ENCODE measurements at regions not wholly inside any gene's neighbourhood (a gene's known extent, or its start where the extent isn't known, plus 50 kb on each side); places are given as distances from the start of the nearest gene placed in this dataset.

GRCh38 chr2:182504903-182505302, 78.1 kb upstream of the PDE1A start:
- TF ChIP-seq CEBPB (IDR thresholded peaks at IDR 0.05): no peak
- no peak for TF ChIP-seq TCF12 (IDR thresholded peaks at IDR 0.05; ENCODE audit: low read depth)
- no peak for TF ChIP-seq TAF1 (IDR thresholded peaks at IDR 0.05; ENCODE audit: low read depth)
- no peak for TF ChIP-seq RAD21 (IDR thresholded peaks at IDR 0.05; ENCODE audit: low read depth)
- no peak for TF ChIP-seq REST (IDR thresholded peaks at IDR 0.05; ENCODE audit: low read depth)
- no peak for TF ChIP-seq USF1 (IDR thresholded peaks at IDR 0.05)
- TF ChIP-seq YY1 (IDR thresholded peaks at IDR 0.05; ENCODE audit: low read depth): no peak
- no peak for TF ChIP-seq EGR1 (IDR thresholded peaks at IDR 0.05)
- TF ChIP-seq CREB1 (IDR thresholded peaks at IDR 0.05; ENCODE audit: low read depth): no peak
- no peak for TF ChIP-seq NFIC (IDR thresholded peaks at IDR 0.05)
- no peak for TF ChIP-seq ZBTB7A (IDR thresholded peaks at IDR 0.05; ENCODE audit: low read depth)
- TF ChIP-seq TEAD4 (IDR thresholded peaks at IDR 0.05): no peak
- TF ChIP-seq EP300 (IDR thresholded peaks at IDR 0.05; ENCODE audit: borderline replicate concordance): no peak

GRCh38 chr2:182506606-182507005, 79.8 kb upstream of the PDE1A start:
- TF ChIP-seq NFIC (IDR thresholded peaks at IDR 0.05) (no peak), USF1 (IDR thresholded peaks at IDR 0.05) (no peak), TCF12 (IDR thresholded peaks at IDR 0.05; ENCODE audit: low read depth) (no peak), CEBPB (IDR thresholded peaks at IDR 0.05) (no peak), YY1 (IDR thresholded peaks at IDR 0.05; ENCODE audit: low read depth) (no peak), MAX (IDR thresholded peaks at IDR 0.05) (no peak), EGR1 (IDR thresholded peaks at IDR 0.05) (no peak), FOXM1 (IDR thresholded peaks at IDR 0.05; ENCODE audit: borderline replicate concordance, low read depth) (no peak), EP300 (IDR thresholded peaks at IDR 0.05; ENCODE audit: borderline replicate concordance) (no peak), TAF1 (IDR thresholded peaks at IDR 0.05; ENCODE audit: low read depth) (no peak), TEAD4 (IDR thresholded peaks at IDR 0.05) (no peak), ZBTB7A (IDR thresholded peaks at IDR 0.05; ENCODE audit: low read depth) (no peak)

- TF ChIP-seq TAF1 (IDR thresholded peaks at IDR 0.05; ENCODE audit: low read depth) (no peak), EP300 (IDR thresholded peaks at IDR 0.05; ENCODE audit: borderline replicate concordance) (no peak), CREB1 (IDR thresholded peaks at IDR 0.05; ENCODE audit: low read depth) (no peak), NFIC (IDR thresholded peaks at IDR 0.05) (no peak), TCF12 (IDR thresholded peaks at IDR 0.05; ENCODE audit: low read depth) (no peak), USF1 (IDR thresholded peaks at IDR 0.05) (no peak), FOXM1 (IDR thresholded peaks at IDR 0.05; ENCODE audit: borderline replicate concordance, low read depth) (no peak)
These were observed 82.4 kb upstream of the PDE1A start for GRCh38 chr2:182509216-182509615.

- TF ChIP-seq MAX (IDR thresholded peaks at IDR 0.05): no peak
These were observed 94.9 kb upstream of the PDE1A start for GRCh38 chr2:182521453-182522404.

- TF ChIP-seq TAF1 (IDR thresholded peaks at IDR 0.05; ENCODE audit: low read depth) (no peak), CEBPB (IDR thresholded peaks at IDR 0.05) (no peak)
These were observed 95.6 kb upstream of the PDE1A start for GRCh38 chr2:182522405-182522896.

- no peak for TF ChIP-seq MAX (IDR thresholded peaks at IDR 0.05)
- no peak for TF ChIP-seq YY1 (IDR thresholded peaks at IDR 0.05; ENCODE audit: low read depth)
- TF ChIP-seq ZBTB7A (IDR thresholded peaks at IDR 0.05; ENCODE audit: low read depth): no peak
- TF ChIP-seq FOXM1 (IDR thresholded peaks at IDR 0.05; ENCODE audit: borderline replicate concordance, low read depth): no peak
- no peak for TF ChIP-seq CEBPB (IDR thresholded peaks at IDR 0.05)
- no peak for TF ChIP-seq TAF1 (IDR thresholded peaks at IDR 0.05; ENCODE audit: low read depth)
- TF ChIP-seq USF1 (IDR thresholded peaks at IDR 0.05): no peak
- no peak for TF ChIP-seq REST (IDR thresholded peaks at IDR 0.05; ENCODE audit: low read depth)
- no peak for TF ChIP-seq NFIC (IDR thresholded peaks at IDR 0.05)
- TF ChIP-seq TEAD4 (IDR thresholded peaks at IDR 0.05): no peak
- no peak for TF ChIP-seq EP300 (IDR thresholded peaks at IDR 0.05; ENCODE audit: borderline replicate concordance)
- no peak for TF ChIP-seq TCF12 (IDR thresholded peaks at IDR 0.05; ENCODE audit: low read depth)
- TF ChIP-seq RAD21 (IDR thresholded peaks at IDR 0.05; ENCODE audit: low read depth): no peak
- TF ChIP-seq EGR1 (IDR thresholded peaks at IDR 0.05): no peak
- TF ChIP-seq CREB1 (IDR thresholded peaks at IDR 0.05; ENCODE audit: low read depth): no peak
These were observed 96.2 kb upstream of the PDE1A start for GRCh38 chr2:182522972-182523473.

Measured in Ishikawa (cell line).